ENCODE measurements at regions not wholly inside any gene's neighbourhood (a gene's known extent, or its start where the extent isn't known, plus 50 kb on each side); places are given as distances from the start of the nearest gene placed in this dataset.
"Not testable (repeated sequence)": the region's sequence is repeated elsewhere in the genome, so short reads cannot be mapped to it uniquely, and the experiment has no call there.

DNA sequence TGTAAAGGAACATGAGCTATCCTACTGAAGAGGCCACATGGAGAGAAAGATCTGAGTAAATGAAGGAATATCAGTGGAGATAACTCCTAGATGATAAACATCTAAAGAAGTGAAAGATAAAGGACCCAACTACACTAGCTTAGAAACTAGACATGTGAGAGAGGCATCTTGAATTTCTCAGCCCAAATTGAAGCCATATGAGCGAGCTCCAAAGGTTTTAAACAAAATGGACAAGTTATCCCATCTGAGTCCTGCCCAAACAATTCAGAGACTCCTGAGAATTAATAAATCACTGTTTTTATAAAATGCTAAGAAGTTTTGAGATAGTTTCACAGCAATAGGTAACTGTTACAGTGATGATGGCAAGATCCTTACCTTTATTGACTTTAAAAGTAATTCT, 438.9 kb downstream of the NAV3 start:
- DNase-seq (ENCODE audit: low spot score) (no peak), FAIRE-seq (no peak)

DNA sequence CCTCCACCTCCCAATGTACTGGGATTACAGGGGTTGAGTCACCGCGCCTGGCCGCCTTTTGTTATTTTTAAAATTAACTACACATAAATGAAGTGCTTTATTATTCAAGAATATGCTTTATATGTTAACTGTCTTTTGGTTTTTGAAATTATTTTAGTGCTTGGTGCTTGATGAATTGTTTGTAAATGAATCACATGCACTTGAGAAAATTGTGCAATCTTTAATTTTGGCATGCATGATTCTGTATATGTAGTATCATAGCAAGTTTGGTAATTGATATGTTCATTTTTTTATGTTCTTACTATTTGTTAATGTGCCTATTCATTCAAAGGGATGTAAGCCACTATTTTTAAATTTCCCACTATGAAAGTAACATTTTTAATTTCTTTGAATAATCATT, 440.9 kb downstream of the NAV3 start:
- no peak for FAIRE-seq
- no peak for DNase-seq (ENCODE audit: low spot score)

DNA sequence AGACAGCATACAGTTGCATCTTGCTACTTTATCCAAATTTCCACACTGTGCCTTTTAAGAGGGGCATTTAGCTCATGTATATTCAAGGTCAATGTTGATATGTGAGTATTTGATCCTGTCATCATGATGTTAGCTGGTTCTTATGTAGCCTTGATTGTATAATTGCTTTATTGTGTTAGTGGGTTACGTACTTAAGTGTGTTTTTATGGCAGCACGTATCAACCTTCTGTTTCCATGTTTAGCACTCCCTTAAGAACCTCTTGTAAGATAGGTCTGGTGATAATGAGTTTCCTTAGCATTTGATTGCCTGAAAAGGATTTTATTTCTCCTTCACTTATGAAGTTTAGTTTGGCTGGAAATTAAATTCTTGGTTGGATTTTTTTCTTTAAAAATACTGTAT, 445.2 kb downstream of the NAV3 start:
- DNase-seq (ENCODE audit: low spot score) (no peak), FAIRE-seq (no peak)

DNA sequence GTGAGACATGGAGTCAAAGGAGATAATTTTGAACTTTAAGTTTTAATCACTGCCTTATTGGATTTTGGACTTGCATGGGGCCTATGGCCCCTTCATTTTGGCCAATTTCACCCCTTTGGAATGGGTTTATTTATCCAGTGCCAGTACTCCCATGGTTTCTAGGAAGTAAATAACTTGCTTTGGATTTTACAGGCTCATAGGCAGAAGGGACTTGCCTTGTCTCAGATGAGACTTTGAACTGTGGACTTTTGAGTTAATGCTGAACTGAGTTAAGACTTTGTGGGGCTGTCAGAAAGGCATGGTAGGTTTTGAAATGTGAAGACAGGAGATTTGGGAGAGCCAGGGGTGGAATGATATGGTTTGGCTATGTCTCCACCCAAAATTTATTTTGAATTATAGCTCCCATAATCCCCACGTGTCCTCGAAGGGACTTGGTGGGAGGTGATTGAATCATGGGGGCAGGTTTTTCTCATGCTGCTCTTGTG, 448.1 kb downstream of the NAV3 start:
- FAIRE-seq (no peak), DNase-seq (ENCODE audit: low spot score) (no peak)

DNA sequence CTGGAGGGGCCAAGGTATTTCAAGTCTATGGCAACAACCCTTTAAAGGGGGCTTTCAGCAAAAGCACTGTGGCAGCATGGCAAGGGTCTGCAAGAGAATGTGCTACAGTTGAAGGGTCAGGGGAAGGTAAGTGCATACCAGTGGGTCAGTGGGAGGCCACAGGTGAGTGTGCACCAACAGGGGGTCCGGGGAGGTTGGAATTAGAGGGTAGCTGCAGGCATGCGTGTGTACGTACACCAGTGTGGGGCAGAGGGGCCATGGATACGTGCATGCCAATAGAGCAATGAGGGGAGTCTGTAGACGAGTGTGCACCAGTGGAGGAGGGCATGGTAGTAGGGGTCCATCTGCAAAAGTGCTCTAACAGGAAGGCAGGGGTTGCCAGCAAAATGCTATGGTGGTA, 448.9 kb downstream of the NAV3 start:
- DNase-seq (ENCODE audit: low spot score), result no peak
- FAIRE-seq, result no peak

DNA sequence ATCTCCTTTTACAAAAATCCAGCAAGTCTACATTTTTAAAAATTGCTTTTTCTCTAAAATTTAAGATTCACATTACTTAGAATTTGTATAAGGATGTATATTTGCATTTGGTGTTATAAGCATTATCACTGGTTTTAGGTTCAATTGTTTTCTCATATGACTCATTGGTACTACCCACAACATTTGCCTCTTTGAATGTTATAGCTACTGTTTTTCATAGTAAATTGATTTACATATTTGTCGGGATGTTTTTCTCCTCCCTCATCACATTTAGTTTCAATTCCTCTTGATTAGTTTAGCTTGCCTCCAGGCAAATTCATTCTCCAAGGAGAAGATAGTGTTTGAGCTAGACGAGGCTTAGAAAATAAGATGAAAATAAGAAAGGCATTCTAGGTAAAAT, 450.4 kb downstream of the NAV3 start:
- not testable (repeated sequence) for DNase-seq (ENCODE audit: low spot score); FAIRE-seq

DNA sequence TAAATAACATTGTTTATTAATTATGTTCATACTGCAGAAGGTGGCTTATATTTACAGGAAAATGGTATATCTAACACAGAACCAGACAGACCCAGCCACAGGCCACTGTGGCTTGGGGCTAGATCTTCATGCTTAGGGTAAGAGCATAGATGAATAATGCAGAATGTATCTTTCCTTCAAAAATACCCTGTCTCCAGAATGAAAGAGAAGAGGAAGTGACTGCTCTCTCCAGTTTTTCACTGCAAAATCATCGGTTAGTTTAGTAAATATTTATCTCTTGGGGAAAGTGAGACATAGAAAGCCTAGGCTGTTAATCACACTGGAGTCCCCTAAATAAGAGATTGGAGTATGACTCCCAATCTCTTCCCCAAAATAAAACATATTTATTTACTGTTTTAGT, 453.7 kb downstream of the NAV3 start:
- FAIRE-seq (no peak), DNase-seq (ENCODE audit: low spot score) (no peak)

DNA sequence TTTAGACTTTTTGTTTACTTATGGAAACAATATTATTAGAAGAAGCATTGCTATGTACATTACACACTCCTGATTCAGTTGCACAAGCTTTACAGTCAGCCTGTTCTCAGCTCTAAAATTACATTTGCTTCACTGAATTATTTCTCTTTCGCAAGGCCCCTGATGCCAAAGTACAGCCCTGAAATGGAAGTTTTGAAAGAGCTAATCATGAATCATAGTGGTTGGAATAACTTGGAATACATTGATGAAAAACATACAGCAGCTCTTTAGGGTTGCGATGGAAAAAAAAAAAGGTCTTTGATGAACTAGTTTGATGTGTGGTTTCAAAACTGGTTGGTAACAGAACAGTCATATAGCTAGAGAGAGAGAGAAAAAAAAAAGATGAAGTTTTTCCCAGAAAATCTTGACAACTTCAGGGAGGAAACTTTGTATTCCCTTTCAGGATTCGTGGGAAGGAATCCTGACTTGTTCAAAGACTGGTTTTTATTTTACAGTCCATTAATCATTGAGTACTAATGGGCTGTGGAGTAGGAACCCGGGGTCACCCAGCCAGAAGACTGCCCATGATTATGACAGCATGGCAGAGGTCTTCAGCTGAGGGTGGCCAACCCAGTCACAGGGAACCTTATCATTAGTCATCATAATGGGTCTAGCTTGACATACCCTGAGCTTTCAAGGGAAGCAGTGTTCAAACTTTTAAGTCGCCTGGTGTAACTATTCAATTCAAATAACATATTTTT, 460.1 kb downstream of the NAV3 start:
- no peak for FAIRE-seq
- no peak for DNase-seq (ENCODE audit: low spot score)

DNA sequence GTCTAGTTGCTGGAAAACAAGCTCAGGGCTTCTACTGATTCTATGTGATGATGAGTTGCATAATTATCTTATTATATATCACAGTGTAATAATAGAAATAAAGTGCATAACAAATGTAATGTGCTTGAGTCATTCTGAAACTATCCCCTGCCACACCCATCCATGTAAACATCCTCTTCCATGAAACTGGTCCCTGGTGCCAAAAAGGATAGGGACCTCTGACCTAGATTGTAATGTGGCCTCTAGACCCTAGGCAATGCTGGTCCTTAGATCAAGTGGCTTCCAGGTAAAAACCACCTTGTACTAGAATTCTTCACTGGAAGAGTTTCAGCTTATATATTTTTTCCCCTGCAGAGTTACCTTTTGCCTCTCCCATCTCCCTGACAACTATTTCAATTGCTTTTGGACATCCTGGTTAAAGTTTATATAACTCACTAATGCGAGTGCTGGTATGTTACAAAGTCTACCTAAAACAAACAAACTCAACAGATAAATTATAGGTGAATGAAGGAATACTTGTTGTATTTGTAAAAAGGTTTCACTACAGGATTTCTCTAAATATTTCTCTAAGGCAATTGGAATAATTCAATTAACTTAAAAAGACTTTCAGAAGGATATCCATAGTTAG, 462.5 kb downstream of the NAV3 start:
- no peak for DNase-seq (ENCODE audit: low spot score)
- no peak for FAIRE-seq

DNA sequence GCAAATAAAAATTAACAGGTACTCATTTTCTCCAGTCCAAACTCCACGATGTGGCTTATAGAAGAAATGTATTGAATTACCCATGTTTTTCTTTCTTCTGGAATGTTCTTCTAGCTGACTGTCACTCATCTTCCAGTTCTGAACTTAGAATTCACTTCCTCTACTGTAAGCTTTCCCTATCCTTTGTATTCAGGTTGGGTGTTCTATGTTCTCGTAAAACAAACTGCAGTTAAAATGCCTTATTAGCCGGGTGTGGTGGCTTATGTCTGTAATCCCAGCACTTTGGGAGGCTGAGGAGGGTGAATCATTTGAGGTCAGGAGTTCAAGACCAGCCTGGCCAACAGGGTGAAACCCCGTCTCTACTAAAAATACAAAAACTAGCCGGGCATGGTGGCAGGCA, 470.6 kb downstream of the NAV3 start:
- not testable (repeated sequence) for DNase-seq (ENCODE audit: low spot score); FAIRE-seq

DNA sequence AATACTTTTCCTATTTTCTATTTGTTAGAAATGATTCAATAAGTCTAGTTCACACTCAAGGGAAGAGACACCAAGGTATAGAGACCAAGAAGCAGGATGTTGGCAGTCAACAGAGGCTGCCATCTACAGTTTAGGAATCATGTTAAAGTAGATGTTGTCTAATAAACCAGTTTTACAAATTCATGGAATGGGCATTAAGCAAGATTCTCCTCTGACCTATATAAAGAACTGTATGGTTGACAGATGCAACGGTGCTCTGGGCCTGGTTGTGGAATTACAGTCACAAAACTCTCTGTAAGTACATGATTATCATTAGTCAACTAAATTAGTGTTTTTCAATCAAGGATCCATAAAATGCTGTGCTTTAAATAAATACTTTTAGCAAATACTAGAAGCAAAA, 475.1 kb downstream of the NAV3 start:
- FAIRE-seq (no peak), DNase-seq (ENCODE audit: low spot score) (no peak)

DNA sequence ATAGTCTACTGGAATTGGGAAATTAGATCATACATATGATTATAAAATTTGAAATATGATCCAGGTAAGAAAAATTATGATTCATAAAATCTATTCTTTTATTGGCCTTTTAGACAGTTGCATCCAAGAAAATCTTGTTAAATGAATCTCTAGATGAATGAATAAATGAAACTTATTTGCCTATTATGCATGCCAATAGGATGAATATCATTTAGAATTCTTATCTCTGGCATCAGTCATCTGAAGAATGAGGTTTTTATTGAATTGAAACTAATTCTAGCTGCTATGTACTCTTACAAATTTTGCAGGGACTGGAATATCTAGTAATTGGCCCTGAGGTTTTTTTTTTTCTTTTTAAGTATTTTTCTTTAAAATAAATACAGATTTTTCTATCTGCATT, 475.5 kb downstream of the NAV3 start:
- FAIRE-seq, result no peak

DNA sequence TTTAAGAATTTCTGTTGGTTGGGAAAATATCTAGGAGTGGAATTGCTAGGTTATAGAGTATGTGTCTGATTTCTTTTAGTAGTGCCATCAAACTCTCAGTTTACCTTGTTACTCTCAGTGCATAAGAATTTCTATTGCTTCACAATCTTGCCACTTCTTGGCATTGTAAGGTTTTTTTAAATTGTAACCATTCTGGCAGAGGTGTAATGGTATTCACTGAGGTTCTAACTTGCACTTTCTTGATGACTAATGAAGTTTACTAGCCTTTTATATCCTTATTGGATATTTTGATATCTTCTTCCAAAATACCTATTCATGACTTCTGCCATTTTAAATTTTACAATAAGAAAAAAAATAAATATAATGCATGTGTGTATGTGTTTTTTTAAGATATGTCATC, 478.0 kb downstream of the NAV3 start:
- no peak for DNase-seq (ENCODE audit: low spot score)
- no peak for FAIRE-seq

More for the DNA sequence above, 475.5 kb downstream of the NAV3 start:
- DNase-seq (ENCODE audit: low spot score), result no peak

DNA sequence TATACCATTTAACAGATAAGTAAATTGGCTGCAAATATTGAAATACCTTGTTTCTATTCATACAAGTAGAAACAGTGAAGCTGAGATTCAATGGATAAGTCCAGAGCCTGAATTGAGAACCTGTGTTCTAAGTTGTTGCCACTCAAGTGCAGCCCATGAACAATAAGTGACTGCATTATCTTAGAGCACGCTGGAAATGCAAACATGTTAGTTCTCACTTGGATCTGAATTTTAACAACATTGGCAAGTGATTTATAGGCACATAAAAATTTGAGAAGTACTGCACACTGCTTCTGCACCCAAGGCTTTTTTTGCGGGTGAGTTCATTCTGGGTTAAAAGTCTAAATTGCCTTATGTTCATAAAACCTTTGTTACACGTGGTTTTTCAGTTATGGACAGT, 484.3 kb downstream of the NAV3 start:
- no peak for DNase-seq (ENCODE audit: low spot score)
- no peak for FAIRE-seq

DNA sequence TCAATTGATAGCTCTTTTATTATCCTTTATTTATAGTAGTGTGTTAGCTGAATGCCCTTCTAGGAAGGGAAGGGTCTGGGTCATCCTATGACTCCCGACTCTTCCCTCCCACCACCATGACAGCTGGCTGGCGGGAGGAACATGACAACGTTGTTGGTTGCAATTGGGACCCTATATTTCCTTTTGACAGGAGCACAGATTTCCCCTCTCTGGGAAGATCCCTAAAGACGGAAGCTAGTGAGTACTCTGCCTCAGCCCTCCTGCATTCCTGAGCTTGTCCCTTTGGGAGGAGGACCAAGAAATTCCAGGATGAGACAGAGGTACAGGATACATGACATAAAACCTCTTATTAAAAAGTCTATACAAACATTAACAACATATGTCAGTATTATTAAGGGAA, 485.4 kb downstream of the NAV3 start:
- DNase-seq (ENCODE audit: low spot score) (no peak), FAIRE-seq (no peak)

DNA sequence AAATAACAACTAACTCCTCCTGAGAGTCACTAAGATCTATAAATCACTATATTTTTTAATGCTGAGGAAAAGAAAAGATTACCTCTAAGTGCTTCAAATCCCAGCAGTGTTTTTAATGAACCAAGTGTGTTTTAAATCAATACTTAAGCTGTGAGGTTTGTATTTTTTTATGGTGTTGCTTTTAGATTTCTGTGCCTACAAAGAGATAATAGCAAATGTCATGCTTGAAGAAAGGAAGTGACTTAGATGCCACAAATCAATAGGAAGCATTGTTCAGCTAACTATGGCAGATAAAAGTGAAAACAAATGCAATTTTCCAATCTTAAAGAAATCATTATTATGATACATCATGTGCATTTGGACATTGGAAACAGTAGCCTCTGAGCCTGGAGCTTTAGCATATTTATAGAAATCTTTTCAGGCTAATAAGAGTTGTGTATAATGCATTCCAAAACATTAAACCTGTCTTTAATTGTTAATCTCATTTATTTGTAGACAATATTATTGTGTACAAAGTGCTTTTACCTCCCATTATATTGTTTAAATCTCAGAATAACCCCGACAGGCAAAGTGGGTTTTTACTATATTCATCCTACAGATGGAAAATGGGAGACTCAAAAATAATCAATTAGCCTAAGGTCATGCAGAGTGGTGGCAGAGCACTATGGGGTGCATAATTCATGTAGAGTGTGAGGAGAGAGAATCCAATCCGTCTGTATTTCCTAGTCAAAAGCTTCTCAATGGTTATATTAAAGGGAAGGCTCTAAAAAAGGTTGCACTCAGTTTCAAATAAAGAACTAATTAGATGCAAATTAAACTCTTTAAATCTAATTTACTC, 486.2 kb downstream of the NAV3 start:
- no peak for DNase-seq (ENCODE audit: low spot score)
- no peak for FAIRE-seq

DNA sequence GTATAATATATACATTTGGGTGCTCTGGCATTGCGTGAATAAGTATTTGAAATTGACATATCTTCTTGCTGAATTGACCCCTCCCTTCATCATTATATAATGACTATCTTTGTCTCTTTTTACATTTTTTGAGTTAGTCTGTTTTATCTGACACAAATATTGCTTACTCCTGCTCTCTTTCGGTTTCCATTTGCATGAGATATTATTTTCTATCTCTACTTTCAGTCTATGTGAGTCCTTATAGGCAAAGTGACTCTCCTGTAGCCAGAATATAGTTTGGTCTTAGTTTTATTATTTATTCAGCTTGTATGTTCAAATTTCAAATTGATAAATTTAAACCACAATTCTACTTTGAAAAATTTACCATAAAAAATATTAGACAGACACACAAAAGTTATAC, 491.0 kb downstream of the NAV3 start:
- no peak for DNase-seq (ENCODE audit: low spot score)
- FAIRE-seq, result no peak

DNA sequence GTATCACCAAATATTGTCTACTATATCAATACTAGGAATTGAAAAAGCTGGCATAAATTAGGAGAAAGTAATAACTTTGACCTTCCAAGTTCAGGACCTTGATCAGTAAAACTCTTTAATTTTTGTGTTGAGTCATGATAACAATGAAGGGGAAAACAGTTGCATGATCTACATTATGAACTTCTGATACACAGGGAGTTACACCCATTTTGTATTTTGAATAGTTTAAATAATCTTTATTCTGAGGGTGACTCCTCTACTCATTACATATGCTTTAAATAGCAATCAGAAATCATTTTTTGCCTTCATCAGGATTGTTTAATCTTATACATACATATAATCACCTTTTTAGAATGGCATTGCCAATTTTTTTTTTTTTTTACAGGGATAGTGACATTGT, 492.5 kb downstream of the NAV3 start:
- DNase-seq (ENCODE audit: low spot score), result no peak
- FAIRE-seq, result no peak

DNA sequence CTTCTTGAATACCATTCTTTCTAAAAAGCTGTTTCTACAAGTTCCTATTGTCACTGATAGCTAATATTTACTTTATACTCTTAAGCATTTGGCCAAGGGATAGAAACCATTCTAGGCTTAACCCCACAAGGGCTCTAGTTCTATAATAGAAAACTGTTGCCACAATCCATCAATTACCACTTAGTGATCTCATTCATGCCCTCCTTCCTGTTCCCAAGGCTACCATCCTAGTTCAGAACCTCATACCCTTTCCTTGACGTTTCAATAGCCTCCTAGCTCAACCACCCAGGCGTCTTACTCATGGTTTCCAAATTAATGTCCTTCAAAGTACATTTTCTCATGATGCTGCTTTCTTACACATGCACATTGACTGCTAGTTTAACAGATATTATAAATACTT, 493.5 kb downstream of the NAV3 start:
- DNase-seq (ENCODE audit: low spot score), result no peak
- no peak for FAIRE-seq

DNA sequence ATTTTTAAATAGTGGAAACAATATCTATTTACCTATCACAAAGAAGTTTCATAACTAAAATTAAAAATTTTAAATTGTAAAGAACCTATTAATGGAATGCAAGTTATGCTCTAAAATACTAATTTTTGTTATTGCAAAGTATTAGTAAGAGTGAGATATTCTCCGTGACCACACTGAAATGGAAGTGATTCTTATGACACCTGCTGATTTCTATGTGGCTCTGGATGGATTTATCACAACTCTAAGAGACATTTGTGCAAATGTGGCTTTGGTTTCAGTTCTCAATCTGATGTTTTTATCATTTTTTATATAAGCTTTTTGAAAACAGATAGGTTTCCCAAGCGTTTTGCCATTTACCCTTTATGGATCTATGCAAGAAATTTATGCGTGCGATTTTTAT, 497.8 kb downstream of the NAV3 start:
- no peak for FAIRE-seq
- DNase-seq (ENCODE audit: low spot score), result no peak

DNA sequence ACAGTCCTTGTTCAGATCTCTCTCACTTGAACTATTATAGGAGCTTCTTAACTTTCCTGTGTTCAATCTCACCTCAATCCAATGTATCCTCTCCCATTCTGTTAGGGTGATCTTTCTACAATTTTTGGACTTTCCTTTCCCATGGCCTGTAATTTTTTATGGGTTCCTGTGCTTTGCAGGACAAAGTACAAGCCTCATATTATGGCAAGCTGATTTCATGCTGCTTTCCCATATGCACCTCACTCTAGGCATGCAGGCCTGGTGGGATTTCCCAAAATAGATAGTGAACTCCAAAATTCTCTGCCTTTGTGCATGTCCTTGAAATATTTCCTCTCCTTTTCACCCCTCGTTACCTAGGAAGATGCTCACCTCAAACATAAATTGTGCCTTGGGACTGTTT, 499.4 kb downstream of the NAV3 start:
- DNase-seq (ENCODE audit: low spot score) (no peak), FAIRE-seq (no peak)

DNA sequence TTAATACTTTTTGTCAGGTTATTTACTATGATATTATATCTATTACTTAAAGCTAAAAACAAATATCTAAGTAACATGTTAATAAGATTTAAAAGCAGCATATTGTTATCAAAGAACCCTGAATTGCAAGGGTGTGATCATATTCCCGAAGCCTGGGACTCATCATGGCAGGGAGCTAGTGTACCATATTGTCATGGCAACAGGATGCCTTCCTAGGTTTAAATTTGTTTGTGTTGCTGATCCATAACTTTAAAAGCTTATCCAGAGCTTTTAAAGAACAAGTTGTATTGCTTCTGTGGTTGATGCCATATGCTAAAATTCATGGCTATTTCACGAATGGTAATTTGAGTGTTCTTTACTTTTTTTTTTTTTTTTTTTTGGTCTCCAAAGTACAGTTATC, 500.5 kb downstream of the NAV3 start:
- FAIRE-seq (no peak), DNase-seq (ENCODE audit: low spot score) (no peak)
